GM19467 (cell line): ENCODE measurements at regions not wholly inside any gene's neighbourhood (a gene's known extent, or its start where the extent isn't known, plus 50 kb on each side); places are given as distances from the start of the nearest gene placed in this dataset.

Experiments
- ATAC-seq: cut with Tn5 transposase; IDR thresholded peaks from one replicate; pipeline ENCODE4 v1.9.1; 2021; ENCODE audit warnings: mild to moderate bottlenecking, moderate library complexity; ENCODE audit not compliant: unreplicated experiment

GRCh38 chr2:145304501-145304900, 784.6 kb upstream of the ZEB2 start:
- ATAC-seq: no peak

DNA sequence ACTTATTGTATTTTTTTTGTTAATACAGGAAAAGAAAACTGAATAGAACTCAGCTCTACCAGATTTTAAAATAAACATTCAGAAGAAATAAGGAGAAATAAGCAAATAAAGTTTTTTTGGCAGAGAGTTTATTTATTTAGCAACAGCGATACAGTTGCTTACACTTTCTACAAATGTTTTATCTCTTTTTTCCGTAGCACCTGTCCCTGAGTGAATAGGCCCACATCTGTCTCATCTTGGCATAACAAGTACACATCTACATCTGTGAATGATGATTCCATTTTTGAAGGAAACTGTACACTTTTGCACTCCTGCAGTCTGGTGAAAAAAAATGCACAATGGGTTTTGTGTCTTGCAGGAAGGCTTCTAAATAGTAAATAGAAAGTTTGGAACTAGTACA, 783.6 kb upstream of the ZEB2 start:
- no peak for ATAC-seq

GRCh38 chr2:145302886-145303285, 783.0 kb upstream of the ZEB2 start:
- ATAC-seq: no peak

DNA sequence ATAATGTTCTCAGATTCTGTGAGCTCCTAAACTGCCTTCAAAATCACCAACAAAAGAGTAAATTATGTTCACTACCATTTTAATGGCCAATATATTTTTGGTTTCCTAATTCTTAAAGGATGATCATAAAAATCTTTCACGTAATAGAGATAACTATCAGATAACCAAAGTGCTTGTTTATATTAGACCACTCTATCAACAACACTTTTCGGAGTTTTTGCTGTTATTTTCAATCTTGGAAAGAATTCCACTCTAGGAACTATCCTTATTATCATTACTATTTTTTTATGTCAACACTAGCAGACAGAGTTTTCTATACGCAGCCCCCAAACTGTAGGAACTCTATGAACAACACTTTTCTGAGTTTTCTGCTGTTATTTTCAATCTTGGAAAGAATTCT, 782.5 kb upstream of the ZEB2 start:
- ATAC-seq: no peak

DNA sequence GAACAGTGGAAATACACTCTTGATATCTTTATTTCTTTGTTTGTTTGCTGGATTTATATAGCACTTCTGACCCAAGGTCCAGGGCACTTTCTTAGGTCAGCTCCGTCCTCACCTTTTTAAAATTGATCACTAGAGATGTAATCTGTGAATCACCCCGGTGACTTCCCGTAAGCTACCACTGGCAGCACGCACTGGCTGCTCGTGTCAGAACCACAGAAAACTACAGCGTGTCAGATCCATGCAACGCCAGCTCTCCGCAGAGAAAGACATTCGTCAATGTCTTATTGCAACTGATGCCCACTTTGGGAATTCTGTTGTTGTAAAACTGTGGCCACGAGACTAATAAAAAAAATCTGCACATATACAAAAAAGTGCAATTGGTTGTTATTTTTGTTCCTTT, 779.4 kb upstream of the ZEB2 start:
- ATAC-seq: no peak

GRCh38 chr2:145292166-145292565, 772.2 kb upstream of the ZEB2 start:
- ATAC-seq: no peak

DNA sequence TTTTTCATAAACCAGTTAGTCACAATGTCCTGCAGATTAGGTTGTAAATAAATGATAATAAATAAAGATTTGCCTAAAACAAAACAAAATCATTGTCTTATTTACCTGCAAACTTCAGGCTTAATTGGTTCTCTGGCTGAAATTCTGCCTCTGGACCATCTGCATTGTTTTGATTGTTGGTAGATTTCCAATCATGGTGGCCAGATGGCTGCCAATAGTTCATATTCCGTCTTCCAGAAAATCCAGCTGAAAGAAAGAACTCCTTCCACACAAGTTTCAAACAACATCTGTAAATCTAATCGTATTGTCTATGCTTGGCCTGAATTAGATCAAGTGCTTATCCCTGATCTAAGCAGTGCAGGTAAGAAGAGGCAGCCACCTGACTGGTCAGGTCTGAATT, 771.1 kb upstream of the ZEB2 start:
- no peak for ATAC-seq

- ATAC-seq: no peak
Measured at GRCh38 chr2:145289946-145290345, 770.0 kb upstream of the ZEB2 start.

DNA sequence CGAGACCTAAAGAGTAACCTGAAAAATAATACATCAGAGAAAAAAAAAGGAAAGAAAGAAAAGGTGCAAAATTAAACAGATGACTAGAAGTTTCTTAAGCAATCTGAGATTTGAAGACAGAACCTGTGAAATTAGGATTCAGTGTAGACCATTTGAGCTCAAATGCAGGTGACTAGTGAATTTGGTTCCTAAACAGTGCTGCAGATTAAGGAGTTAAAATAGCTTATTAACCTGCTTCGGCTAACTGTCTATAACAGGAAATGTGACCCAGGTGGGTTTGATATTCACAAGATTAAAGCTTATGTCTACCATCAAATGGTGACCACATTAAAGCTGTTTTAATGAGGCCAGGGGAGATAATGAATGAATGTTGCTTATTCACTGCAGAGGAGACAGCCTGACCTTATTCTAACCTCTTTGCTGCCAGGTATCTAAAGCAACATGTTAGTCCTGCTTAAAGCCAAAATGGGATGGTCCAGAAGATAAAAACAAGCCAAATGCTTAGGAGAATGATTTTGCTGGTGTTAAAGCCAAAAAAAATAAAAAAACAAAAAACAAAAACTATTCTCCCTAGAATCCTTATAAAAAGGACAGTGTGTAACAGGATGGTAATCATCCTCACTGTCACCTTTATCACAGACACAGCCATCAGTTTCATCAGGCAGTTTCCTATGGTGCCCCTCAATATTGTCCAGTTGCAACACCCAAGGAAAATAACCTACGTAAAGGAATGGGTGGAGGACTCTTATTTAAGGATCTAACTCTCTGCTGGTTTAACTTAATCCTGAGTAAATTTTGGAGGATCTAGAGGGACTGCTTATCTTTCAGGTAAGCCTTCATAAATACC, 769.0 kb upstream of the ZEB2 start:
- no peak for ATAC-seq

DNA sequence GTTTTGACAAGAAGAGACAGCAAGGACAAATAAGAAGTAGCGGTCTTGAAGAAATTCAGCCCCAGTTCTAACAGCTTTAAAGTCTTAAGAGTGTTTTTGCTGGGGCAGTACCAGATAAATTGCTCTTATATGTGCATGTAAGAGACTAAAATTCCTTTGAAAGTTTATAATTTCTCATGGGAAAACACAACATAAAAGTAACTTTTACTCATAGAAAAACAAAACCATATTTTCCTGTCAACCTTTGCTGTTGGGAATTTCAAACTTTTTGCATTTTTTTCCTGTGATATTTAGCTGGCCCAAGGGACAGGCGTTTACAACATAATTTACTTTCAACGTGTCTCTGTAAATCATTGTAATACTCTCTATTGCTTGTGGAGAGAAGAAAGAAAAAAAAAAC, 767.8 kb upstream of the ZEB2 start:
- no peak for ATAC-seq

- no peak for ATAC-seq
Measured at GRCh38 chr2:145286716-145287275, 766.9 kb upstream of the ZEB2 start.

GRCh38 chr2:145284551-145284950, 764.6 kb upstream of the ZEB2 start:
- ATAC-seq: no peak

DNA sequence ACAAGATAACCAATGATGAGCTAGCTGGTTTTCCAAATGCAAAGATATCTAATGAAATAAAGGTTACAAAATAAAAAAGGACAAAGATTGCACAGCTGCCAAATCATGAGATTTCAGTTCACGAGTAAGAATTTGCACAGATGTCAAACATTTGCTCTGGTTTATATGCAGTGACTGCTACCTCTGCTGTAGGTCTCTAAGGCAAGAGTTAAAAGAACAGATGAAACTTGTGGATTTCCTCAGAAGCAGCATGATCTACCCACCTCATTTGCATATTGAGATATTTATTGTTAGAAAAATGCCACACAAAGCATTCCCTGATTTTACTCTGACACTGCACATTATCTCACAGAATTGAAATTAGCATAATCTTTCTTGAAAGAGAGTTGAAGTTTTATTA, 763.2 kb upstream of the ZEB2 start:
- no peak for ATAC-seq

DNA sequence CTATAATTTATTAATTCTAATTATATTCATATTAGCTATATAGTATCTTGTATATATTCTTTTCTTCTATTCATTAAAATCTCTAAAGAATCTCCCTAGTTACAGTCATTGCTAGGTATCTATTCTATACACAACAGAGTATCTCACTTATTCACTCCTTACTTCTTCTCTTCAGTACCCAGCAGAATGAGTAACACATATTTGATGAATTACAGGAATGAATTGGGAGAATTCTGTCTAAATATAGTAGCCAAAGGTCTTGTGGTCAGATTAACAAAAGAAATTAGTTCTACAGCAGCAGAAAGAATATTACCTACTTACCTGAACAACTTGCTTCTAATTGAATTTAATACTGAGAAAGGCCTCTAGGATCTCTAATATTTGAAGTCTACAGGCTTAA, 758.0 kb upstream of the ZEB2 start:
- no peak for ATAC-seq

DNA sequence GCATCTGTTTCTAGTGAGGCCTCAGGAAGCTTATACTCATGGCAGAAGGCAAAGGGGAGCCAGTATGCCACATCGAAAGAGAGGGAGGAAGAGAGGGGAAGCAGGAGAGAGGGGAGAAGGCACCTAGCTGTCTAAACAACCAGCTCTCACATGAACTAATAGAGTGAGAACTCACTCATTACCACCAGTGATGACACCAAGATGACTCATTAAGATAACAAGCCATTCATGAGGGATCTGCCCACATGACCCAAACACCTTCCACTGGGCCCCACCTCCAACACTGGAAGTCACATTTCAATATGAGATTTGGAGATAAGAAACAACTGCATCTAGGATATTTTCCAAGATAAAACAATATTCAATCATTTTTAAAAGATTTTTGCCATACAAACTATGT, 753.9 kb upstream of the ZEB2 start:
- no peak for ATAC-seq

GRCh38 chr2:145268931-145269330, 749.0 kb upstream of the ZEB2 start:
- no peak for ATAC-seq

- ATAC-seq: no peak
Measured at GRCh38 chr2:145267451-145267850, 747.5 kb upstream of the ZEB2 start.

DNA sequence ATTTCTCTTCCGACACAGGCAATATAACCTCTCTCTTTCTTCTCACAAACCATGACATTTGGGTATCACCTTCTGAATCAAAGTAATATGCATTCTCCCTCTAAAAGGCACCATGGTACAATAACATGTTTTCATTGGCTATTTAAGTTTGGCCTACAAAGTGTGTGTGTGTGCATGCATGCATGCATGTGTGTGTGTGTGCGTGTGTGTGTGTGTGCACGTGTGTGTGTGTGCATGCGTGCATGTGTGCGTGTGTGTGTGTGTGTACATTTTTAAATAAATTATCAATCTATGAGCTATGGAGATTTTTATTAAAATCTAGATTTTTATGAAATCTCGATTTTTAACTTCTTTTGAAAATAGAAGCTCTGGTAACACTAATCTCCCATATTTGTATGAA, 745.3 kb upstream of the ZEB2 start:
- ATAC-seq: no peak

- no peak for ATAC-seq
Measured at GRCh38 chr2:145260674-145261073, 740.8 kb upstream of the ZEB2 start.

DNA sequence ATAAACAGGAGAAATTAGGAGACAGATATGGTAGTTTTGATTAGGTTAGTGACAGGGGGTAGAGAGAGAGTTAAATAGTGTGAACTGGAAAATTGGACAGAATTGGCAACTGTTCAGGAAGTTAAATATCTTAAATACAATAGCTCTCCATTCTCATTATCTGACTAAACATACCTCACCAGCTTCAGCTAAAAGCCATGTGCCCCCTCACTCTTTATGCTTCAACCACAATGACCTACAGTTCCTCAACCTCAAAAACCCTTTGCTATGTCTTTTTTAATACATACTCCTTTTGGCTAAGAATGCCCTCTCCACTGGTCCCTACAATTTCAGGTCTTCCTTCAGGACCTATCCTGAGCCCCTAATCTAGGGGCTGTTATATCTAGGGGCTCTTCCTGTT, 740.2 kb upstream of the ZEB2 start:
- ATAC-seq: no peak

GRCh38 chr2:145258903-145259579, 739.1 kb upstream of the ZEB2 start:
- ATAC-seq: no peak

DNA sequence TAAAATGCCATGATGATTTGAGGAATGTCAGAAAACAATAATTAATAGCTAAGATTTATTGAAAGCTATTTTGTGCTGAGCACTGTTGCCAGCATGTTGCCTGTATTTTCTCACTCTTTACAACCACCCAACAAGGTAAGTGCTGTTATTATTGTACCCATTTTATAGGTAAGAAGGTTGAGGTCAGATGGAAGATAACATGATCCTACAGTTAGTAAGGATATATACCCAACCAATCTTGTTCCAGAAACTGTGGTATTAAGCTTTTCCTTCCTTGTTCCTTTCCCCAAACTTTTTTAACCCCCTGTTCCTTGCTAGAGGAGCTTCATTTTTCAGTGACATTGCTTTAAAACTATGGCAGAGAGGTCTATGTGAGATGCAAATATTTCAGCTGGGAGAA, 738.0 kb upstream of the ZEB2 start:
- ATAC-seq: no peak
